ENCODE measurements at regions not wholly inside any gene's neighbourhood (a gene's known extent, or its start where the extent isn't known, plus 50 kb on each side); places are given as distances from the start of the nearest gene placed in this dataset.

DNA sequence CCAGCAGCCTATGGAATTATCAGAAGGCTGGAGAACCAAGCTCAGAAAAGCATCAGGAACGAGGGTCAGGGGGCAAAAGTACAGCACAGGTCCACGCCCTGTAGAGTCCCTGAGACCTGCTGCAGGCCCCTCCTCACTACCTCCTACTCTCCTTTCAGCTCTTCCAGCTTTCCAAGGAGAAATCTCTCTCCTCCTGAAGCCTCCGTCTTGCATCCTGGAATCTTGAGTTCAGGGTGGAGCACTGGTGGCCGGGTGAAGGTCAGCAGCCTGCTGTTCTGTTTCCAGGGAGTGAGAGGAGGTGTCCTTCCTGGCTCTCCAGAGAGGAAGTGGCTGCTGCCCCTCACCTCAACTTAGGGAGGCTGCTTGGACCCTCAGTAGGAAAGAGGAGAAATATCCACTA lies 342.3 kb downstream of the ZSWIM6 start:
- Histone ChIP-seq H4K20me1 (replicated peaks in 1 of 2; ENCODE audit: control insufficient read depth in 1 of 2, insufficient read depth in 2 of 2, low read length in 2 of 2) (no peaks in the 10 kb centered on the region), H3K4me3 (ENCODE audit: extremely low read depth in 1 of 4, insufficient read depth in 2 of 4, low read depth in 3 of 4, low read length in 4 of 4) (no peak overlapping the region), H2BK15ac (ENCODE audit: low read length) (no peak overlapping the region), H3K23ac (ENCODE audit: insufficient read length) (no peak overlapping the region), H3K9ac (replicated peaks in 1 of 4; ENCODE audit: extremely low read depth in 1 of 4, low read depth in 3 of 4, low read length in 3 of 4) (no peak overlapping the region), H2AK5ac (ENCODE audit: low read depth, low read length) (no peak overlapping the region), H3K27ac (ENCODE audit: low read depth, low read length) (no peak overlapping the region), H2BK5ac (ENCODE audit: low read depth, low read length) (no peak overlapping the region), H3K14ac (ENCODE audit: insufficient read length) (no peak overlapping the region), H4K91ac (replicated peaks; ENCODE audit: insufficient read length, low read length) (no peak overlapping the region), H2AFZ (ENCODE audit: low read length) (no peak overlapping the region), H4K8ac (ENCODE audit: extremely low read depth, insufficient read depth, low read length) (no peak overlapping the region), H2BK20ac (ENCODE audit: low read length) (no peak overlapping the region), H3K9me3 (ENCODE audit: insufficient read depth in 2 of 2, low read depth in 1 of 2, low read length in 1 of 2) (no peaks in the 10 kb centered on the region), H3K18ac (ENCODE audit: extremely low read depth, low read length) (no peak overlapping the region; the same call in 1 of the 2 replicates), H3K36me3 (ENCODE audit: control insufficient read depth in 2 of 4, insufficient read depth in 4 of 4, low read length in 3 of 4) (no peaks in the 10 kb centered on the region), H3K4me2 (ENCODE audit: insufficient read depth in 1 of 2, low read depth in 2 of 2, low read length in 2 of 2) (no peak overlapping the region), H2BK120ac (replicated peaks; ENCODE audit: low read depth, low read length) (no peak overlapping the region), H3K79me1 (ENCODE audit: low read depth, low read length) (no peaks in the 10 kb centered on the region), H3K4me1 (replicated peaks in 1 of 4; ENCODE audit: control insufficient read depth in 3 of 4, insufficient read depth in 4 of 4, low read length in 3 of 4) (peaks cover 0 to 2% (median 0%) of the 10 kb centered on the region in 4 experiments; a peak in 4 of 7 replicates), H2BK12ac (ENCODE audit: low read depth, low read length) (no peak overlapping the region), H4K5ac (ENCODE audit: insufficient read length, low read depth, low read length) (no peak overlapping the region), H3K23me2 (ENCODE audit: low read depth, low read length) (0 out of 2 replicates have a peak, but pooled peaks cover 1% of the 10 kb centered on the region), H3K4ac (replicated peaks; ENCODE audit: insufficient read length, low read depth, low read length) (no peak overlapping the region), H3K56ac (replicated peaks; ENCODE audit: insufficient read length, low read depth, low read length) (no peak overlapping the region), H3K79me2 (ENCODE audit: control insufficient read depth in 1 of 2, insufficient read depth in 2 of 2, low read length in 2 of 2) (no peaks in the 10 kb centered on the region), H3K27me3 (replicated peaks in 1 of 4; ENCODE audit: control insufficient read depth in 3 of 4, extremely low read depth in 1 of 4, insufficient read depth in 3 of 4, low read length in 3 of 4) (no peaks in the 10 kb centered on the region)
- WGBS, 2 experiments (ENCODE audit: extremely low coverage in 1 of 2, insufficient coverage in 1 of 2, insufficient read length in 1 of 2, insufficient replicate concordance in 2 of 2, low coverage in 1 of 2, low lambda C conversion rate in 2 of 2, missing lambda C conversion rate in 1 of 2): 81% methylated on average over 4 of the region's 4 CpGs; no CpG with 5 or more reads in 1 of the 2 experiments
- ChIA-PET POLR2A (ENCODE audit: partially characterized antibody) (no interaction called here), CTCF (ENCODE audit: partially characterized antibody) (interaction anchor here (2.0 to 7.3 kb wide), 2 partner anchors 11 to 15 kb away, joined by 4 to 51 read pairs; no protein-coding TSS in a partner anchor)
- DNase-seq (ENCODE audit: low read depth in 1 of 2, low spot score in 2 of 2) (no peak), FAIRE-seq (no peak)
- TF ChIP-seq, protein P1, sequence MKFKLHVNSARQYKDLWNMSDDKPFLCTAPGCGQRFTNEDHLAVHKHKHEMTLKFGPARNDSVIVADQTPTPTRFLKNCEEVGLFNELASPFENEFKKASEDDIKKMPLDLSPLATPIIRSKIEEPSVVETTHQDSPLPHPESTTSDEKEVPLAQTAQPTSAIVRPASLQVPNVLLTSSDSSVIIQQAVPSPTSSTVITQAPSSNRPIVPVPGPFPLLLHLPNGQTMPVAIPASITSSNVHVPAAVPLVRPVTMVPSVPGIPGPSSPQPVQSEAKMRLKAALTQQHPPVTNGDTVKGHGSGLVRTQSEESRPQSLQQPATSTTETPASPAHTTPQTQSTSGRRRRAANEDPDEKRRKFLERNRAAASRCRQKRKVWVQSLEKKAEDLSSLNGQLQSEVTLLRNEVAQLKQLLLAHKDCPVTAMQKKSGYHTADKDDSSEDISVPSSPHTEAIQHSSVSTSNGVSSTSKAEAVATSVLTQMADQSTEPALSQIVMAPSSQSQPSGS (IDR thresholded peaks at IDR 0.05; ENCODE audit: low read length): no peak
- no peak for TF ChIP-seq TCF12 (IDR thresholded peaks at IDR 0.05; ENCODE audit: low read depth, low read length)
- TF ChIP-seq POLR2A (IDR thresholded peaks at IDR 0.05; ENCODE audit: control extremely low read depth in 1 of 2, low read depth in 2 of 2, low read length in 2 of 2): no peak
- TF ChIP-seq JUND (IDR thresholded peaks at IDR 0.05; ENCODE audit: low read length): no peak
- no peak for TF ChIP-seq ASH2L (IDR thresholded peaks at IDR 0.05; ENCODE audit: low read length)
- TF ChIP-seq RXRA (IDR thresholded peaks at IDR 0.05; ENCODE audit: insufficient read depth, low read depth, low read length): no peak
- no peak for TF ChIP-seq RAD21 (IDR thresholded peaks at IDR 0.05 in 1 of 2, conservative IDR thresholded peaks at IDR 0.05 in 1 of 2; ENCODE audit: low read depth in 2 of 2, low read length in 2 of 2)
- TF ChIP-seq CTBP2 (IDR thresholded peaks at IDR 0.05; ENCODE audit: borderline replicate concordance, insufficient read depth, insufficient read length, low read length): no peak
- no peak for TF ChIP-seq CBX8 (IDR thresholded peaks at IDR 0.05; ENCODE audit: borderline replicate concordance, low read depth, low read length)
- TF ChIP-seq POLR2AphosphoS5 (IDR thresholded peaks at IDR 0.05; ENCODE audit: low read depth, low read length): no peak
- no peak for TF ChIP-seq BRCA1 (IDR thresholded peaks at IDR 0.05; ENCODE audit: low read depth, low read length)
- TF ChIP-seq, protein P2, sequence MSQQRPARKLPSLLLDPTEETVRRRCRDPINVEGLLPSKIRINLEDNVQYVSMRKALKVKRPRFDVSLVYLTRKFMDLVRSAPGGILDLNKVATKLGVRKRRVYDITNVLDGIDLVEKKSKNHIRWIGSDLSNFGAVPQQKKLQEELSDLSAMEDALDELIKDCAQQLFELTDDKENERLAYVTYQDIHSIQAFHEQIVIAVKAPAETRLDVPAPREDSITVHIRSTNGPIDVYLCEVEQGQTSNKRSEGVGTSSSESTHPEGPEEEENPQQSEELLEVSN (IDR thresholded peaks at IDR 0.05): no peak
- no peak for TF ChIP-seq HDAC6 (IDR thresholded peaks at IDR 0.05; ENCODE audit: low read depth, low read length)
